22Rv1 (cell line): ENCODE measurements at regions not wholly inside any gene's neighbourhood (a gene's known extent, or its start where the extent isn't known, plus 50 kb on each side); places are given as distances from the start of the nearest gene placed in this dataset.

Experiments
- H3K27ac ChIP-seq: fragments of 450-650 bp; 2 replicates; pipeline ENCODE4 v1.5.1; 2017
- ZFX ChIP-seq: fragments of 450-650 bp; IDR thresholded peaks from 2 replicates; pipeline ENCODE4 v1.6.1; 2017; ENCODE audit warnings: antibody characterized with exemption, borderline replicate concordance
- TF ChIP-seq, protein P1 (sequence below): fragments of 450-650 bp; IDR thresholded peaks from 2 replicates; pipeline ENCODE4 v1.5.1; 2017; ENCODE audit warnings: mild to moderate bottlenecking

- no peak for TF ChIP-seq ZFX
- TF ChIP-seq, protein P1, sequence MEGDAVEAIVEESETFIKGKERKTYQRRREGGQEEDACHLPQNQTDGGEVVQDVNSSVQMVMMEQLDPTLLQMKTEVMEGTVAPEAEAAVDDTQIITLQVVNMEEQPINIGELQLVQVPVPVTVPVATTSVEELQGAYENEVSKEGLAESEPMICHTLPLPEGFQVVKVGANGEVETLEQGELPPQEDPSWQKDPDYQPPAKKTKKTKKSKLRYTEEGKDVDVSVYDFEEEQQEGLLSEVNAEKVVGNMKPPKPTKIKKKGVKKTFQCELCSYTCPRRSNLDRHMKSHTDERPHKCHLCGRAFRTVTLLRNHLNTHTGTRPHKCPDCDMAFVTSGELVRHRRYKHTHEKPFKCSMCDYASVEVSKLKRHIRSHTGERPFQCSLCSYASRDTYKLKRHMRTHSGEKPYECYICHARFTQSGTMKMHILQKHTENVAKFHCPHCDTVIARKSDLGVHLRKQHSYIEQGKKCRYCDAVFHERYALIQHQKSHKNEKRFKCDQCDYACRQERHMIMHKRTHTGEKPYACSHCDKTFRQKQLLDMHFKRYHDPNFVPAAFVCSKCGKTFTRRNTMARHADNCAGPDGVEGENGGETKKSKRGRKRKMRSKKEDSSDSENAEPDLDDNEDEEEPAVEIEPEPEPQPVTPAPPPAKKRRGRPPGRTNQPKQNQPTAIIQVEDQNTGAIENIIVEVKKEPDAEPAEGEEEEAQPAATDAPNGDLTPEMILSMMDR, result no peak
- H3K27ac ChIP-seq, result no peak overlapping the region
Observed at GRCh38 chr3:17801131-17801530, 58.7 kb upstream of the TBC1D5 start.

DNA sequence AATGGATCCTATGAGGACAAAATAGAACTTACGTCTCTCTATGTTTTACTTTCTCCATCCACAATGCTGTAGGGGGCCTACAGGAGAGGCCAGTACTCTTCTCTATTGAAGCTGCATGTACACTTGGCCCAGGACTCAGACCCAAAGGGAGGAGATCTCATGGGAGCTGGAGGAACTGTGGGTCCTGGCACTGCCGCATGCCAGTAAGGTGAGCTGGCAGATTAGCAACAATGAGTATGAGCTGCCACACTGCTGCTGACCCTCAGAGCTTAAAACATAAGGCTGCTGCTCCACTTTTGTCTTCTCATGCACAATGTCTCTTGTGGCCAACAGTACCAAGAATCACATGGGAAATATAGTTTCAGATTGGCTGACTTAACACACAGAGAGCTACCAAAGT lies 57.8 kb upstream of the TBC1D5 start:
- no peak overlapping the region for H3K27ac ChIP-seq
- TF ChIP-seq ZFX, result no peak
- TF ChIP-seq, protein P1, result no peak

GRCh38 chr3:17799312-17799711 lies 56.9 kb upstream of the TBC1D5 start:
- no peak for TF ChIP-seq ZFX
- TF ChIP-seq, protein P1, result no peak
- no peak overlapping the region for H3K27ac ChIP-seq

- TF ChIP-seq, protein P1, result 0 out of 2 replicates have a peak, but pooled peaks have one; percentile 10
- no peak for TF ChIP-seq ZFX
- no peak overlapping the region for H3K27ac ChIP-seq
Observed at GRCh38 chr3:17798000-17798399, 55.6 kb upstream of the TBC1D5 start.

- H3K27ac ChIP-seq, result no peak overlapping the region
- TF ChIP-seq, protein P1, result no peak
Observed at GRCh38 chr3:17795711-17796110, 53.3 kb upstream of the TBC1D5 start.

DNA sequence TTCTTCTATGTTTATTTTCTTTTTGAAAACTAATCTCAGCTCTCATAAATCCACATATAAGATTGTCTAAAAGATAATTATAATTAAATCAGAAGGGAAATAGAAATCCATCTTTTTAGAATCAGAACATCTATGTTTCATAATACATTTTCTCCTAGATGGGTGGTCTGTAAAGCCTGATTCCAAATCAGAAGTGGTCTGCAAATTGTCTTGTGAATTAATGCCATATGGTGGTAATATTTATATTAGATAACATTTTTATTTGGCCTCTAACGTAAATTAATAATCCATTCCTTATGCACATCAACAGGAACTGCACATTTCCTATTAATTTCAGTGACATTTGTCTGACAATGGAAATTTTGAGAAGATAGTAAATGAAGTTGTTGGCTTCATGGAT lies 52.8 kb upstream of the TBC1D5 start:
- TF ChIP-seq, protein P1, result no peak
- no peak for TF ChIP-seq ZFX
- no peak overlapping the region for H3K27ac ChIP-seq

GRCh38 chr3:17793542-17794195 lies 51.2 kb upstream of the TBC1D5 start:
- TF ChIP-seq ZFX, result no peak
- TF ChIP-seq, protein P1, result no peak
- H3K27ac ChIP-seq, result no peak overlapping the region
